Activated naive CD4-positive, alpha-beta T cell treated with anti-CD3 and anti-CD28 coated beads for 36 hours (primary cell): ENCODE measurements at regions not wholly inside any gene's neighbourhood (a gene's known extent, or its start where the extent isn't known, plus 50 kb on each side); places are given as distances from the start of the nearest gene placed in this dataset.

Experiments
- CTCF ChIA-PET: fragments of 350-600 bp; sonication (Branson Sonifier 250); formaldehyde crosslinking; loops from one replicate; lab custom pipeline; 2021; ENCODE audit warnings: antibody characterized with exemption; lab: Charles Lee
- DNase-seq: peaks from one replicate; pipeline ENCODE4 v3.0.0-alpha.2; 2020
- H3K27ac Mint-ChIP-seq: one replicate; pipeline ENCODE4 v1.8.0; 2021; ENCODE audit warnings: mild to moderate bottlenecking, mixed read lengths
- H3K27me3 Mint-ChIP-seq: one replicate; pipeline ENCODE4 v1.8.0; 2021; ENCODE audit warnings: low read depth, mixed read lengths
- H3K36me3 Mint-ChIP-seq: one replicate; pipeline ENCODE4 v1.8.0; 2021; ENCODE audit warnings: low read depth, mixed read lengths
- H3K4me1 Mint-ChIP-seq: one replicate; pipeline ENCODE4 v1.8.0; 2021; ENCODE audit warnings: low read depth, mixed read lengths
- H3K4me3 Mint-ChIP-seq: one replicate; pipeline ENCODE4 v1.8.0; 2021; ENCODE audit warnings: mild to moderate bottlenecking, moderate library complexity, mixed read lengths
- H3K9me3 Mint-ChIP-seq: one replicate; pipeline ENCODE4 v1.8.0; 2021; ENCODE audit warnings: mixed read lengths
- intact Hi-C: fragments of 100-400 bp; cut with micrococcal nuclease; formaldehyde crosslinking; loops from one replicate; pipeline ENCODE4 v1.15.1; 2023

DNA sequence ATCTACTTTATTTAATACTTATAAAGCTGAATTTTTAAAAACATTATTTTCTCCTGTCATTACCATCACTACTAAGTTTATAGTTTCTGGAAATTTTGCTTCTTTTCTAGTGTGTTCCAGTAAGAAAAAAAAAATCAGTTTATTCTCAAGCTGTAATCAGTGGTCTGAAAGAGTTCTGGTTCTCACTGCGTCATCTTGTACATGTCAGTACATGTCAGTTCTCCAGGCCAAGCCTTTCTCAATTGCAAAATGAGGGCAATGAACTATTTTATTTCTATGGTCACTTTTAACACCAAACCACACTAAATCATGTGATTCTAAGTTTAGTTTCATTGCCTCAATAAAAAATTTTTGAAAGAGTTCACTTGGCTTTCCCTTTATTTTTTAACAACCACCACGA lies 468.9 kb upstream of the LRFN5 start:
- no peak for DNase-seq
- intact Hi-C loops: no loop called here
- no peak overlapping the region for H3K4me3 Mint-ChIP-seq
- no peaks in the 10 kb centered on the region for H3K27me3 Mint-ChIP-seq
- no peak overlapping the region for H3K27ac Mint-ChIP-seq
- CTCF ChIA-PET: no interaction called here
- peaks cover 4% of the 10 kb centered on the region for H3K9me3 Mint-ChIP-seq
- H3K4me1 Mint-ChIP-seq: no peaks in the 10 kb centered on the region
- H3K36me3 Mint-ChIP-seq: no peaks in the 10 kb centered on the region

DNA sequence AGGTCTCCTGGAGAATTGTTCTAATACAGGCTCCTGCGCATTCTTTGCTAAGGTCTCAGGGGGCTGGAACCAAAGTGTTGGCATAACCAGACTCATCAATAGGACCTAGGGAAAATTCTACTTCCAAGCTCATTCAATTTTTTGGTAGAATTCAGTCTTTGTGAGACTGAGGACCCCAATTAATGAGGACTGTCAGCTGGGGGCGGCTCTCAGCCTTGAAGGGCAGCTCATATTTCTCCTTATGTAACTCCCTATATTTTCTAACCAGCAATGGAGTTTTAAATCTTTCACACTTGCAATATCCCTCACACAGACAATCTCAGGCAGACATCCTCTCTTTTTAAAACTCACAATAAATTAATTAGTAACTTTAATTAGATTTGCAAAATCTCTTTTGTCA lies 476.4 kb upstream of the LRFN5 start:
- CTCF ChIA-PET: no interaction called here
- H3K36me3 Mint-ChIP-seq: no peaks in the 10 kb centered on the region
- intact Hi-C loops: no loop called here

DNA sequence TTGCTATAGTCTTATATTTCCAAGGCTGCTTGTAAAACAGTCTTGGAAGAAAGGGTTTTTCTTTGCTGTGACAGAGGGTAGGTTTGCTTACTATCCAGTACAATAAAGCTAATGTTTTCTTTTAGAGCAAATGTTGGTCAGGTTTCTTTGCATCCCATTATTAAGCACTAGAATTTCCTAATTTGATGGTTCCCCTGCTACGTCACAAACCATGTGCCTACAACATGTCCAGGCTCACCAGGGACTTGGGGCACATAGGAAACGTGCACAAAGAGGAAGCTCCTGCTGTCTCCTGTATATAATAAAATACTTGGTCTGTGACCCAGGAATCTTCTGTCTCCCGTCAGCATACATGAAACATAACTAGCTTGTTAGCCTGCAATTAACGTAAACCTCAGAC lies 486.3 kb upstream of the LRFN5 start:
- no peaks in the 10 kb centered on the region for H3K4me1 Mint-ChIP-seq
- intact Hi-C loops: no loop called here
- no peaks in the 10 kb centered on the region for H3K36me3 Mint-ChIP-seq
- H3K4me3 Mint-ChIP-seq: no peak overlapping the region
- no peaks in the 10 kb centered on the region for H3K27me3 Mint-ChIP-seq
- CTCF ChIA-PET: no interaction called here
- no peak overlapping the region for H3K27ac Mint-ChIP-seq
- no peak for DNase-seq
- peaks cover 3% of the 10 kb centered on the region for H3K9me3 Mint-ChIP-seq

More for the DNA sequence above, 476.4 kb upstream of the LRFN5 start:
- Mint-ChIP-seq H3K4me3 (no peak overlapping the region), H3K27ac (no peak overlapping the region), H3K4me1 (no peaks in the 10 kb centered on the region), H3K27me3 (no peaks in the 10 kb centered on the region), H3K9me3 (peaks cover 5% of the 10 kb centered on the region)
- DNase-seq: no peak

DNA sequence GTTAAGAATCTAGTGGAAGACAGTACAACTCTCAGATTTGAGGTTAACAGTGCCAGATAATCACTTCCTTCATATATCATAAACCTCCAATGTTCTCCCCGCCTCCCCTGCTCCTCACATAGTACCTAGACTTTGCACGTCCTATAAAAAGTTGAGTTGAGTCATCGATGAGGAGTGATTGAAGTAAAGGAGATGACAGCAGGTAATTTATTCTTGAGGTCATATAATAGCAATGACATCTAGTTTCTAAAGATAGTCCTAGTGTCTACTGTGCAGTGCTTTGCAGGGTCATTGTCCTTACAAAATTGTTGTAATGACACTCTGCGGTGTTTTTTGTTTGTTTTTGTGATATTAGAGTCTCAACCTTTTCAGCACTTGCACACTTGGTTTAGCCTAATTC lies 510.5 kb upstream of the LRFN5 start:
- no peak overlapping the region for H3K4me3 Mint-ChIP-seq
- no peaks in the 10 kb centered on the region for H3K4me1 Mint-ChIP-seq
- no peak overlapping the region for H3K27ac Mint-ChIP-seq
- H3K36me3 Mint-ChIP-seq: no peaks in the 10 kb centered on the region
- H3K9me3 Mint-ChIP-seq: peaks cover 6% of the 10 kb centered on the region
- H3K27me3 Mint-ChIP-seq: no peaks in the 10 kb centered on the region
- DNase-seq: no peak
- intact Hi-C loops: no loop called here
- CTCF ChIA-PET: no interaction called here

DNA sequence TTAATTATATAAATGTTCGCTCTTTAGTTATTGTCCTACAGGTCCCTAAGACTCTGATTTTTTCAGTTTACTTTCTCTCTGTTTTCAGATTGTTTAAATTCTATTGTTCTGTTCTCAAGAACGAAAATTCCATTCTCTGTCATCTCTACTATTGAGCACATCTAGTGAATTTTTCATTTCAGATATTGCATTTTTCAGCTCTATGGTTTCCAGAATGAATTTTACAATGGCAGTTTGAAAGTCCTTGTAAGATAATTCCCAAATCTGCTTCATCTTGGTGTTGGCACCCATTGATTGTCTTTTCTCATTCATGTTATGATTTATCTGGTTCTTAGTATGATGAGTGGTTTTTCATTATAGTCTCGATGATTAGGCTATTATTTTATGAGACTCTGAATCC lies 519.6 kb upstream of the LRFN5 start:
- H3K9me3 Mint-ChIP-seq: peaks cover 20% of the 10 kb centered on the region

DNA sequence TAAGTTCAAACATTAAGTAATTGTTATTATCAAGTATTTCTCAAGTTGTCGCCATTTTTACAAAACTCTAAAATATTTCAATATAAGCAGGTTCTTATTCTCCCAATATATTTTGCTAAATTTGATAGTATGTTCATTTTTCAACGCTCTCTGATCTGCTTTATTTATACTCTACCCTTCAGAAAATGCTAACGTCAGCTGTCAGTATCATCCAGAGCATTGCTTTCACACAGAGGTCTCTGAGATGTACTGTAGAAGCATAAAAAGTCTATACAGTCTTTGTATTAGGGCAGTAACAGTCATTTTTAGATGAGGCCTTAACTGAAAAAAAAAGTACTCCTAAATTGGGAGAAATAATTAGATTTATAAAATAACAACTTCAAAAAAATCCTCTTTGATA lies 533.1 kb upstream of the LRFN5 start:
- CTCF ChIA-PET: no interaction called here
- Mint-ChIP-seq H3K4me3 (no peak overlapping the region), H3K36me3 (no peaks in the 10 kb centered on the region), H3K4me1 (no peaks in the 10 kb centered on the region), H3K27me3 (no peaks in the 10 kb centered on the region), H3K27ac (no peak overlapping the region), H3K9me3 (peaks cover 3% of the 10 kb centered on the region)
- no peak for DNase-seq
- intact Hi-C loops: no loop called here

More for the DNA sequence above, 519.6 kb upstream of the LRFN5 start:
- CTCF ChIA-PET: no interaction called here
- Mint-ChIP-seq H3K4me3 (no peak overlapping the region), H3K4me1 (no peaks in the 10 kb centered on the region), H3K27ac (no peak overlapping the region), H3K36me3 (no peaks in the 10 kb centered on the region), H3K27me3 (no peaks in the 10 kb centered on the region)
- intact Hi-C loops: no loop called here
- DNase-seq: no peak

DNA sequence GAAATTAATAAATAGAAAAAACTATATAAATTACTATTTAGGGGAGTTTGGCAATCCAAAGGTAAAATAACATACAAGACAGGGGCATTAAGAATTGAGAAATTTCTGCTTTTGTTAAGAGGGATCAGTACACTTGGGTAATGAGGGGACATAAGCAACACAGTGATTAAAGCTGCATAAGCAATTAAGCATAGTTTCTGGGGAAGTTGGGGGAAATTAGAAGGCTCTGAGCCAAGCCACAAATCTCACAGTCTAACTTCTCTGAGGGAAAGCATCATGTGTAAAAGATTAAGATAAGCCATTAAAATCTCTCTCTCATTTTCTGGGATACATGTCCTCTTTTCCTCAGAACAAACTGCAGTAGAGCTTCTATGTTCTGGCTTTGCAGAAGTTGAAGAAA lies 533.9 kb upstream of the LRFN5 start:
- Mint-ChIP-seq H3K4me3 (no peak overlapping the region), H3K9me3 (peaks cover 3% of the 10 kb centered on the region), H3K4me1 (no peaks in the 10 kb centered on the region), H3K27me3 (no peaks in the 10 kb centered on the region), H3K36me3 (no peaks in the 10 kb centered on the region), H3K27ac (no peak overlapping the region)
- DNase-seq: no peak
- CTCF ChIA-PET: no interaction called here
- intact Hi-C loops: no loop called here

DNA sequence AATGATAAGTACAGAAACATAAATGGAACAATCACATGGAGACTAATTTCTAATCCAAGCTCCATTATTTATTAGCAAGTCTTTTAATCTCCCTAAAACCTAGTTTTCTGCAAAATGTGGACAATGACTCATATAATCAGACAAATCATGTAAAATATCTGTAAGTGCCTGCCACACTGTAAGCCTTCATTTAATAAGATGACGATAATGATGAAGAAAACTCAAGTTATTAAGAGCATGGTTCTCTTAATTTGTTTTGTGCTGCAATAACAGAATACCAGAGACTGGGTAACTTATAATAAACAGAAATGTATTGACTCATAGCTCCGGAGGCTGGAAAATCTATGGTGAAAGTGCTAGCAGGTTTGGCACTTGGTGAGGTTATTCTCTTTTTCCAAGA lies 535.3 kb upstream of the LRFN5 start:
- peaks cover 3% of the 10 kb centered on the region for H3K9me3 Mint-ChIP-seq
- intact Hi-C loops: no loop called here
- H3K4me1 Mint-ChIP-seq: no peaks in the 10 kb centered on the region
- no peaks in the 10 kb centered on the region for H3K27me3 Mint-ChIP-seq
- H3K4me3 Mint-ChIP-seq: no peak overlapping the region
- CTCF ChIA-PET: no interaction called here
- H3K36me3 Mint-ChIP-seq: no peaks in the 10 kb centered on the region
- DNase-seq: no peak
- H3K27ac Mint-ChIP-seq: no peak overlapping the region

DNA sequence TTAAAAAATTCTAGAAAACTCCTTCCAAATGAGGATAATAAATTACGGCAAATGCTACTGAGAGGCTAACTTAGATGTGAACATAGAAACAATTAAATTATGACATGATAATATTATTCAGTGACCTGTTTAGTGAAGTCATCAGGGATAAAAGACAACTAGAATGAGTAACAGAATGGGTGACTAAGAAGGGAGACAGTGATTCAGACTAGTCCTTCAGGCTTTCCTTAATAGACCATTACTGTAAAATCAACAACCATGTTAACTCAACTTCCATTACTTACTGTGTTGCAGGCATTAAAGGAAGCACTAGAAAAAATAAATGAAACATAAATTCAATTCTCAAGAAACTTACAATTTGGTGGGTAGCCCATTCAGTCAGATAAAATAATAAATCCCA lies 543.9 kb upstream of the LRFN5 start:
- no peaks in the 10 kb centered on the region for H3K36me3 Mint-ChIP-seq
- H3K4me3 Mint-ChIP-seq: no peak overlapping the region
- no peak overlapping the region for H3K27ac Mint-ChIP-seq
- CTCF ChIA-PET: no interaction called here
- no peaks in the 10 kb centered on the region for H3K4me1 Mint-ChIP-seq
- H3K27me3 Mint-ChIP-seq: no peaks in the 10 kb centered on the region
- intact Hi-C loops: no loop called here
- DNase-seq: no peak
- H3K9me3 Mint-ChIP-seq: peaks cover 3% of the 10 kb centered on the region

DNA sequence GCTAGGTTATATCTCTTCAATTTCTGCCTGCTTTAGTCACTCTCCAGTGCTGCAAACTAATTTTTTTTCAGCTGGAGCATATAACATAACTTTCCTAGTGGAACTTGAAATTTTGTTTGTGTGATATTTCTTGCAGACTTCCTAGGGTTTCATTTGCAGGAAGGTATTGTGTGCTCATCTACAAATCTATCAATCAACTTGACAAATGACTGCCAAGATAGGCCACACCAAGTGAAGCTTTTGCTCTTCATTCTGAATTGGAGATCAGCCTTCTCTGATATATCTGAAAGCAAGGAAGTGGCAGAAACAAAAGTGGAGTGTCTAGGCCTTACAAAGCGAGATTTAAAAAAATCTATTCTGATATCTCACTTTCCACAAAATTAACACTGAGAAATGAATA lies 551.1 kb upstream of the LRFN5 start:
- Mint-ChIP-seq H3K36me3 (no peaks in the 10 kb centered on the region), H3K4me1 (no peaks in the 10 kb centered on the region), H3K27me3 (no peaks in the 10 kb centered on the region), H3K4me3 (no peak overlapping the region), H3K9me3 (no peaks in the 10 kb centered on the region), H3K27ac (no peak overlapping the region)
- CTCF ChIA-PET: no interaction called here
- no peak for DNase-seq
- intact Hi-C loops: no loop called here

DNA sequence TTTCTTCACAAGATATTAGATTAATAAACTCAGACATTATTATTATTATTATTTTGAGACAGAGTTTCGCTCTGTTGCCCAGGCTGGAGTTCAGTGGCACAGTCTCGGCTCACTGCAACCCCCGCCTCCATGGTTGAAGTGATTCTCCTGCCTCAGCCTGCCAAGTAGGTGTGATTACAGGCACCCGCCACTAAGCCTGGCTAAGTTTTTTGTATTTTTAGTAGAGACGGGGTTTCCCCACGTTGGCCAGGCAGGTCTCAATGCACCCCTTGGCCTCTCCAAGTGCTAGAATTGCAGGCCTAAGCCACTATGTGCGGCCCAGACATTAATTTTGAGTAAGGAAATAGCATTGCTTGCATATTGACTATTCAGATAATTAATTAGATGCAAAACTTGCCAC lies 554.9 kb upstream of the LRFN5 start:
- Mint-ChIP-seq H3K4me3 (no peak overlapping the region), H3K27ac (no peak overlapping the region), H3K4me1 (no peaks in the 10 kb centered on the region), H3K9me3 (peaks cover 2% of the 10 kb centered on the region), H3K36me3 (no peaks in the 10 kb centered on the region), H3K27me3 (no peaks in the 10 kb centered on the region)
- no peak for DNase-seq
- CTCF ChIA-PET: no interaction called here
- intact Hi-C loops: no loop called here

DNA sequence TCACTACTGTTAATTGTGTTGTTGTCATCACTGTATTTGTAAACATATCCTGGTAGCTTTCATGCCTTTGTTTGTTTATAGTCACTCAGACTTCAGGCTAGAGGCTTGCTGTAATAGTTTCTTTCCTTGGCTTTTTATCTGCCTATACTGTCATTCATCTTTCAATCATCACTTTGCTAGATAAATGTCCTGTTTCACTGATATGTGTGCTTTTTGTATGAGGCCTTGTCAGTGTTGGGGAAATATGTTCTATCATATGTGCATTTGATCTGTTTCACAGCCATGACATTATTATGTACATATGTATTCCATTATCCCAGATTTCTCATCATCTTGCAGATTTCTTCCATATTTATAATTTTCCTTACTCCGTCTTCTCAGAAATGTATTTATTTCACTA lies 558.9 kb upstream of the LRFN5 start:
- peaks cover 2% of the 10 kb centered on the region for H3K9me3 Mint-ChIP-seq
- H3K27ac Mint-ChIP-seq: no peak overlapping the region
- CTCF ChIA-PET: no interaction called here
- H3K4me1 Mint-ChIP-seq: no peaks in the 10 kb centered on the region
- H3K36me3 Mint-ChIP-seq: no peaks in the 10 kb centered on the region
- no peak for DNase-seq
- intact Hi-C loops: no loop called here
- H3K27me3 Mint-ChIP-seq: no peaks in the 10 kb centered on the region
- H3K4me3 Mint-ChIP-seq: no peak overlapping the region

DNA sequence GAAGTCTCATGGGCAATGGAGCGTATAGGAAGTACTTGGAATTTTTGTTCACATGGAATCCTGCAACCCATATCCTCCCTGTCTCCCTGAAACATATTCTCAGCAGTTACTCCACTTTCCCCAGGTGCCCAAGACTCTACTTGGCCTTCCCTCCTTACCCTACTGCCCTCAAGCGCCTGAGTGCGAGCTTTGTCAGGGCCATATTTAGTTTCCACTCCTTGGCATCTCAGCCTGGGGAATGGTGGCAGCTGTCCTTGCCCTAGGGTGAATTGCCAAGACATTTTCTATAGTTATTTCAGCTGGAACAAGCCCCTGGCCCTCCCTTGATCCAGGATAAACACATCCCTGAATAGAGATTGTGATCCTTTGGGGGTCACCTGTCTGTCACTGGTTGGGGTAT lies 569.3 kb upstream of the LRFN5 start:
- H3K36me3 Mint-ChIP-seq: no peaks in the 10 kb centered on the region
- intact Hi-C loops: no loop called here
- DNase-seq: no peak
- no peaks in the 10 kb centered on the region for H3K4me1 Mint-ChIP-seq
- no peaks in the 10 kb centered on the region for H3K27me3 Mint-ChIP-seq
- CTCF ChIA-PET: no interaction called here
- H3K27ac Mint-ChIP-seq: no peak overlapping the region
- H3K9me3 Mint-ChIP-seq: no peaks in the 10 kb centered on the region
- no peak overlapping the region for H3K4me3 Mint-ChIP-seq

DNA sequence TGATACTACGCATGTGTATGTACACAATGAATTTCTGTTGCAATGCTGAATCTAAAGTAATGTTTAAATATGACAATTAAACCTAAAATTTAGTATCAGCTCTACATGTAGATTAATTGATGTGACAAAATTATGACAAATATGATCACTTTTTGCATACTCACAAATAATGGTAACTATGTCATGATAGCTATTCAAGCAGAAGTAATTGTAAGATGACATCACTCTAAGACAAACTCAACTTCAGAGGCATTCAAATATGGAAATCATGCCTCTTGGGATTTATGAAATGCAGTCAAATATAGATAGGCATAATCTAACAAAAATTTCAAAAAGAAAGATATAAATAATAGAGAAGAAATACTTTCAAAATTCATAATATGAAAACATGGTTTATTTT lies 571.7 kb upstream of the LRFN5 start:
- Mint-ChIP-seq H3K27me3 (no peaks in the 10 kb centered on the region), H3K4me1 (no peaks in the 10 kb centered on the region), H3K4me3 (no peak overlapping the region), H3K36me3 (no peaks in the 10 kb centered on the region), H3K27ac (no peak overlapping the region), H3K9me3 (peaks cover 2% of the 10 kb centered on the region)
- no peak for DNase-seq
- CTCF ChIA-PET: no interaction called here
- intact Hi-C loops: no loop called here
